ENCODE measurements at regions not wholly inside any gene's neighbourhood (a gene's known extent, or its start where the extent isn't known, plus 50 kb on each side); places are given as distances from the start of the nearest gene placed in this dataset.

GRCh38 chr2:88826399-88826798, 134.9 kb downstream of the RPIA start:
- TF ChIP-seq HDAC6 (IDR thresholded peaks at IDR 0.05; ENCODE audit: unreplicated experiment) = no peak
- no peak for TF ChIP-seq REST (IDR thresholded peaks at IDR 0.05; ENCODE audit: low read depth, low read length)
- no peak for TF ChIP-seq RFX5 (IDR thresholded peaks at IDR 0.05; ENCODE audit: low read depth, low read length)
- TF ChIP-seq CHD4 (IDR thresholded peaks at IDR 0.05) = no peak
- no peak for TF ChIP-seq POLR2AphosphoS5 (IDR thresholded peaks at IDR 0.05; ENCODE audit: low read length)
- TF ChIP-seq POLR2A (IDR thresholded peaks at IDR 0.05; ENCODE audit: low read depth, low read length) = no peak
- no peak for TF ChIP-seq ZSCAN29 (IDR thresholded peaks at IDR 0.05)
- no peak for TF ChIP-seq CREM (IDR thresholded peaks at IDR 0.05; ENCODE audit: low read depth)
- TF ChIP-seq ESRRA (IDR thresholded peaks at IDR 0.05; ENCODE audit: low read length) = no peak
- no peak for TF ChIP-seq CTCF (IDR thresholded peaks at IDR 0.05 in 2 of 3, conservative IDR thresholded peaks at IDR 0.05 in 1 of 3; ENCODE audit: control insufficient read depth in 2 of 3, extremely low read depth in 1 of 3, insufficient read depth in 1 of 3, low read depth in 3 of 3, low read length in 3 of 3)
- no peak for TF ChIP-seq MAX (IDR thresholded peaks at IDR 0.05; ENCODE audit: low read depth, low read length)
- TF ChIP-seq SPI1 (IDR thresholded peaks at IDR 0.05; ENCODE audit: borderline replicate concordance, insufficient read depth, low read depth, low read length) = no peak
- no peak for TF ChIP-seq FOS (IDR thresholded peaks at IDR 0.05; ENCODE audit: borderline replicate concordance, extremely low read depth, insufficient read length)
